IPS-NIHi7 (cell line): ENCODE measurements at regions not wholly inside any gene's neighbourhood (a gene's known extent, or its start where the extent isn't known, plus 50 kb on each side); places are given as distances from the start of the nearest gene placed in this dataset.
"Not testable (repeated sequence)": the region's sequence is repeated elsewhere in the genome, so short reads cannot be mapped to it uniquely, and the experiment has no call there.

ENCODE experiments used
- DNase-seq: peaks from one replicate; pipeline ENCODE4 v3.0.0; 2012; ENCODE audit warnings: mixed read lengths; ENCODE audit errors: extremely low spot score

- DNase-seq, result no peak
Observed at GRCh38 chr3:164113371-164114332, 964.6 kb downstream of the SI start.

- no peak for DNase-seq
Observed at GRCh38 chr3:164096352-164096751, 981.9 kb downstream of the SI start.

GRCh38 chr3:164095949-164096348, 982.3 kb downstream of the SI start:
- DNase-seq, result no peak

- DNase-seq, result no peak
Observed at GRCh38 chr3:164095279-164095678, 983.0 kb downstream of the SI start.

- no peak for DNase-seq
Observed at GRCh38 chr3:164094546-164094945, 983.8 kb downstream of the SI start.

GRCh38 chr3:164080208-164080607, 998.1 kb downstream of the SI start:
- DNase-seq, result no peak

- no peak for DNase-seq
Observed at GRCh38 chr3:164064298-164064697, 1014.0 kb downstream of the SI start.

GRCh38 chr3:164060923-164061322, 1017.4 kb downstream of the SI start:
- no peak for DNase-seq

GRCh38 chr3:164049847-164050246, 1028.4 kb downstream of the SI start:
- DNase-seq, result no peak

- no peak for DNase-seq
Observed at GRCh38 chr3:164048451-164048850, 1029.8 kb downstream of the SI start.

- no peak for DNase-seq
Observed at GRCh38 chr3:164040991-164041390, 1037.3 kb downstream of the SI start.

- DNase-seq, result no peak
Observed at GRCh38 chr3:164030194-164030593, 1048.1 kb downstream of the SI start.

GRCh38 chr3:164024786-164025185, 1053.5 kb downstream of the SI start:
- DNase-seq, result no peak

GRCh38 chr3:164023480-164023879, 1054.8 kb downstream of the SI start:
- no peak for DNase-seq

- peak; percentile 13 for DNase-seq
Observed at GRCh38 chr3:164018500-164018899, 1059.8 kb downstream of the SI start.

- no peak for DNase-seq
Observed at GRCh38 chr3:164007765-164008164, 1070.5 kb downstream of the SI start.

GRCh38 chr3:164004205-164004604, 1074.1 kb downstream of the SI start:
- DNase-seq, result peak; percentile 73

- DNase-seq, result not testable (repeated sequence)
Observed at GRCh38 chr3:164003016-164003415, 1075.3 kb downstream of the SI start.

GRCh38 chr3:163983940-163984339, 1094.4 kb downstream of the SI start:
- DNase-seq, result no peak

- DNase-seq, result no peak
Observed at GRCh38 chr3:163971861-163972260, 1106.4 kb downstream of the SI start.

GRCh38 chr3:163957072-163957471, 1121.2 kb downstream of the SI start:
- DNase-seq, result no peak

- DNase-seq, result no peak
Observed at GRCh38 chr3:163953526-163953925, 1124.8 kb downstream of the SI start.

GRCh38 chr3:163952499-163952898, 1125.8 kb downstream of the SI start:
- no peak for DNase-seq
